ENCODE measurements at regions not wholly inside any gene's neighbourhood (a gene's known extent, or its start where the extent isn't known, plus 50 kb on each side); places are given as distances from the start of the nearest gene placed in this dataset.

GRCh38 chr10:89873055-89873454, 171.7 kb downstream of the KIF20B start:
- 87% methylated on average over 3 of the region's 3 CpGs for WGBS
- DNase-seq (ENCODE audit: low spot score), result no peak
- intact Hi-C loops (cut with DNase I), result no loop called here
- TF ChIP-seq POLR2A (IDR thresholded peaks at IDR 0.05), result no peak
- TF ChIP-seq POLR2AphosphoS5 (IDR thresholded peaks at IDR 0.05), result no peak
- TF ChIP-seq, protein P1, sequence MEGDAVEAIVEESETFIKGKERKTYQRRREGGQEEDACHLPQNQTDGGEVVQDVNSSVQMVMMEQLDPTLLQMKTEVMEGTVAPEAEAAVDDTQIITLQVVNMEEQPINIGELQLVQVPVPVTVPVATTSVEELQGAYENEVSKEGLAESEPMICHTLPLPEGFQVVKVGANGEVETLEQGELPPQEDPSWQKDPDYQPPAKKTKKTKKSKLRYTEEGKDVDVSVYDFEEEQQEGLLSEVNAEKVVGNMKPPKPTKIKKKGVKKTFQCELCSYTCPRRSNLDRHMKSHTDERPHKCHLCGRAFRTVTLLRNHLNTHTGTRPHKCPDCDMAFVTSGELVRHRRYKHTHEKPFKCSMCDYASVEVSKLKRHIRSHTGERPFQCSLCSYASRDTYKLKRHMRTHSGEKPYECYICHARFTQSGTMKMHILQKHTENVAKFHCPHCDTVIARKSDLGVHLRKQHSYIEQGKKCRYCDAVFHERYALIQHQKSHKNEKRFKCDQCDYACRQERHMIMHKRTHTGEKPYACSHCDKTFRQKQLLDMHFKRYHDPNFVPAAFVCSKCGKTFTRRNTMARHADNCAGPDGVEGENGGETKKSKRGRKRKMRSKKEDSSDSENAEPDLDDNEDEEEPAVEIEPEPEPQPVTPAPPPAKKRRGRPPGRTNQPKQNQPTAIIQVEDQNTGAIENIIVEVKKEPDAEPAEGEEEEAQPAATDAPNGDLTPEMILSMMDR (IDR thresholded peaks at IDR 0.05), result no peak
- H3K36me3 ChIP-seq, result no peaks in the 10 kb centered on the region
- no peaks in the 10 kb centered on the region for H3K4me1 ChIP-seq (replicated peaks)
- H3K27me3 ChIP-seq (replicated peaks; ENCODE audit: insufficient read depth), result no peaks in the 10 kb centered on the region
- no peak overlapping the region for H3K27ac ChIP-seq
- no peak overlapping the region for H3K4me3 ChIP-seq
- no peaks in the 10 kb centered on the region for H3K9me3 ChIP-seq

DNA sequence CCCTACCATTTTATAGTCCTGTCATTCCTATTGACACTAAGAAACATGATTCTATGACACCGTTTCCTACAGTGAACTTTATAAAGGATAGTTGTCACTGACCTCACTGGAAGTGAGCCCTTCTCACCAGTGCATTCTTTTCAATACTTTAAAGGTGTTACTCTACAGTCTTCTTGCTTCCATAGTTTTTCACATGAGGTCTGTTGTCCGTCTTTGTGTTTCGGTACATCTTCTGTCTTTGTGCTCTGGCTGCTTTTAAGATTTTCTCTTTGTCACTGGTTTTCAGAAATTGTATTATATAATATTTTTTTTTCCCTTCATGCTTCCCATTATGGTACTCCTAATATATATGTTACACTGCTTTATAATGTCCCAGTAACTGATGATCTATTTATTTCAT, 174.2 kb downstream of the KIF20B start:
- WGBS, result 86% methylated on average over 3 of the region's 3 CpGs
- intact Hi-C loops (cut with DNase I), result no loop called here
- TF ChIP-seq POLR2A (IDR thresholded peaks at IDR 0.05) (no peak), POLR2AphosphoS5 (IDR thresholded peaks at IDR 0.05) (no peak)
- TF ChIP-seq, protein P1 (IDR thresholded peaks at IDR 0.05), result no peak
- no peaks in the 10 kb centered on the region for H3K27me3 ChIP-seq (replicated peaks; ENCODE audit: insufficient read depth)
- no peaks in the 10 kb centered on the region for H3K36me3 ChIP-seq
- no peaks in the 10 kb centered on the region for H3K9me3 ChIP-seq
- no peak overlapping the region for H3K27ac ChIP-seq
- H3K4me1 ChIP-seq (replicated peaks), result no peaks in the 10 kb centered on the region
- DNase-seq (ENCODE audit: low spot score), result no peak
- no peak overlapping the region for H3K4me3 ChIP-seq

DNA sequence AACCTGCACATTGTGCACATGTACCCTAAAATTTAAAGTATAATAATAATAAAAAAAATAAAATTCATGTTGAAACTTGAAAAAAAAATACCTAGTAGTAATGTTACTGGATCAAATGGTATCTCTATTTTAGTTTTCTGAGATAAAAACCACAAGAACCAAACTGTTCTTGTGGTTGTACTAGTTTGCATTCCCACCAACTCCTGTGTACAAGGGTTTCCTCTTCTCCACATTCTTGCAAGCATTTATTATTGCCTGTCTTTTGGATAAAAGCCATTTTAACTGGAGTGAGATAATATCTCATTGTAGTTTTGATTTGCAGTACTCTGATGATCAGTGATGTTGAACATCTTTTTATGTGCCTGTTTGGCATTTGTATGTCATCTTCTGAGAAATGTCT, 177.7 kb downstream of the KIF20B start:
- no peaks in the 10 kb centered on the region for H3K36me3 ChIP-seq
- H3K4me3 ChIP-seq, result no peak overlapping the region
- H3K27ac ChIP-seq, result no peak overlapping the region
- H3K9me3 ChIP-seq, result no peaks in the 10 kb centered on the region
- intact Hi-C loops (cut with DNase I), result no loop called here
- no peak for DNase-seq (ENCODE audit: low spot score)
- no peaks in the 10 kb centered on the region for H3K27me3 ChIP-seq (replicated peaks; ENCODE audit: insufficient read depth)
- TF ChIP-seq POLR2AphosphoS5 (IDR thresholded peaks at IDR 0.05) (no peak), POLR2A (IDR thresholded peaks at IDR 0.05) (no peak)
- TF ChIP-seq, protein P1 (IDR thresholded peaks at IDR 0.05), result no peak
- no peaks in the 10 kb centered on the region for H3K4me1 ChIP-seq (replicated peaks)

DNA sequence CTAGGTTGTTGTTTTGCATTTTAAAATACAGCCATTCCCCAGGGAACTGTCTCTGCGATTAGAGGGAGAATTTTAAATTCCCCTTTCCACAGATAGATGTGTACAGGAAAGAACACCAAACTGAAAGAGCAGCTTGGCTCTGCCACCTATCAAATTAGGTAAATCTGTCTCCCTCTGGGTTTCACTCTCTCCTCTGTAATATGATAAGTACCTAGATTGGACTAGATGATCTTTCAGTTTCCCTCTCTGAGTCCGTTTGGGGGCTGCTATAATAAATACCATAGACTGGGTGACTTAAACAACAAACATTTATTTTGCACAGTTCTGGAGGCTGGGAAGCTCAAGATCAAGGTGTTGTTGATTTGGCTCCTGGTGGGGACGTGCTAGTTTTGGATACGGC, 186.0 kb downstream of the KIF20B start:
- Histone ChIP-seq H3K27me3 (replicated peaks; ENCODE audit: insufficient read depth) (no peaks in the 10 kb centered on the region), H3K27ac (no peak overlapping the region)
- intact Hi-C loops (cut with DNase I), result no loop called here

DNA sequence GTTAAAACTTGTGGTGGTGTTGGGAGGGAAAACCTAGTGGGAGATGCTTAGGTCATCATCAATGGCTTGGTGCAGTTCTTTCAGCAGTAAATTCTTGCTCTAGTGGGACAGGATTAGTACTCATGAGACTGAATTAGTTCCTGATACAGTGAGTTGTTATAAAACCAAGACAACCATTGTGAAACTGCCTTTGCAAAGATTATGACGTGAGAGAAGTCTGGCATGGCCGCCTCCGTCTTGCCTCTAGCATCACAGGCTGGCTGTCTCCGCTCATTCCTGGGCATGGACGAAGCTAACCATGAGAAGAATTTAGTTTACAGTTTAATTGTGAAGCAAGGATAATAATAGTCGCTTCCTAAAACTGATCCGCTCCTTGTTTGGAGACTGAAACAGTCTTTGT, 186.4 kb downstream of the KIF20B start:
- Histone ChIP-seq H3K4me1 (replicated peaks) (no peaks in the 10 kb centered on the region), H3K36me3 (no peaks in the 10 kb centered on the region), H3K27me3 (replicated peaks; ENCODE audit: insufficient read depth) (no peaks in the 10 kb centered on the region), H3K4me3 (no peak overlapping the region), H3K9me3 (no peaks in the 10 kb centered on the region), H3K27ac (no peak overlapping the region)
- intact Hi-C loops (cut with DNase I), result no loop called here
- WGBS, result 54% methylated on average over 7 of the region's 7 CpGs
- TF ChIP-seq POLR2A (IDR thresholded peaks at IDR 0.05), result no peak
- no peak for TF ChIP-seq POLR2AphosphoS5 (IDR thresholded peaks at IDR 0.05)
- TF ChIP-seq, protein P1 (IDR thresholded peaks at IDR 0.05), result no peak
- no peak for DNase-seq (ENCODE audit: low spot score)

More for the DNA sequence above, 186.0 kb downstream of the KIF20B start:
- no peak for DNase-seq (ENCODE audit: low spot score)
- Histone ChIP-seq H3K4me3 (no peak overlapping the region), H3K36me3 (no peaks in the 10 kb centered on the region), H3K9me3 (no peaks in the 10 kb centered on the region), H3K4me1 (replicated peaks) (no peaks in the 10 kb centered on the region)
- 68% methylated on average over 4 of the region's 4 CpGs for WGBS
- TF ChIP-seq, protein P1 (IDR thresholded peaks at IDR 0.05), result no peak
- TF ChIP-seq POLR2AphosphoS5 (IDR thresholded peaks at IDR 0.05) (no peak), POLR2A (IDR thresholded peaks at IDR 0.05) (no peak)
